ENCODE measurements at regions not wholly inside any gene's neighbourhood (a gene's known extent, or its start where the extent isn't known, plus 50 kb on each side); places are given as distances from the start of the nearest gene placed in this dataset.

- Histone ChIP-seq H3K27ac (ENCODE audit: low read depth, low read length) (no peak overlapping the region), H3K9ac (ENCODE audit: low read length in 5 of 5) (no peak overlapping the region), H3K4me1 (ENCODE audit: control insufficient read depth in 5 of 5, insufficient read depth in 5 of 5, low read length in 5 of 5) (no peaks in the 10 kb centered on the region), H3K36me3 (ENCODE audit: control insufficient read depth in 5 of 5, insufficient read depth in 5 of 5, low read length in 5 of 5) (no peaks in the 10 kb centered on the region), H3K4me3 (ENCODE audit: low read depth in 1 of 5, low read length in 5 of 5) (no peak overlapping the region), H3K27me3 (ENCODE audit: control insufficient read depth in 5 of 5, insufficient read depth in 4 of 5, low read length in 5 of 5) (no peaks in the 10 kb centered on the region), H3K9me3 (ENCODE audit: control insufficient read depth in 5 of 5, low read length in 5 of 5) (no peaks in the 10 kb centered on the region)
Observed at GRCh38 chr15:97598353-97598798, 362.1 kb upstream of the ARRDC4 start.

GRCh38 chr15:97600190-97600589 is 360.3 kb upstream of the ARRDC4 start:
- H3K27ac ChIP-seq (ENCODE audit: low read depth, low read length): no peak overlapping the region
- no peaks in the 10 kb centered on the region for H3K9me3 ChIP-seq (ENCODE audit: control insufficient read depth in 5 of 5, low read length in 5 of 5)
- H3K9ac ChIP-seq (ENCODE audit: low read length in 5 of 5): no peak overlapping the region
- H3K36me3 ChIP-seq (ENCODE audit: control insufficient read depth in 5 of 5, insufficient read depth in 5 of 5, low read length in 5 of 5): no peaks in the 10 kb centered on the region
- no peak overlapping the region for H3K4me3 ChIP-seq (ENCODE audit: low read depth in 1 of 5, low read length in 5 of 5)
- H3K27me3 ChIP-seq (ENCODE audit: control insufficient read depth in 5 of 5, insufficient read depth in 4 of 5, low read length in 5 of 5): no peaks in the 10 kb centered on the region
- no peaks in the 10 kb centered on the region for H3K4me1 ChIP-seq (ENCODE audit: control insufficient read depth in 5 of 5, insufficient read depth in 5 of 5, low read length in 5 of 5)

GRCh38 chr15:97604677-97605076 is 355.8 kb upstream of the ARRDC4 start:
- no peak overlapping the region for H3K27ac ChIP-seq (ENCODE audit: low read depth, low read length)
- H3K4me3 ChIP-seq (ENCODE audit: low read depth in 1 of 5, low read length in 5 of 5): no peak overlapping the region
- H3K9me3 ChIP-seq (ENCODE audit: control insufficient read depth in 5 of 5, low read length in 5 of 5): peaks cover 0 to 10% (median 5%) of the 10 kb centered on the region in 5 donors
- H3K27me3 ChIP-seq (ENCODE audit: control insufficient read depth in 5 of 5, insufficient read depth in 4 of 5, low read length in 5 of 5): no peaks in the 10 kb centered on the region
- H3K4me1 ChIP-seq (ENCODE audit: control insufficient read depth in 5 of 5, insufficient read depth in 5 of 5, low read length in 5 of 5): no peaks in the 10 kb centered on the region
- no peaks in the 10 kb centered on the region for H3K36me3 ChIP-seq (ENCODE audit: control insufficient read depth in 5 of 5, insufficient read depth in 5 of 5, low read length in 5 of 5)
- no peak overlapping the region for H3K9ac ChIP-seq (ENCODE audit: low read length in 5 of 5)

GRCh38 chr15:97615114-97615513 is 345.4 kb upstream of the ARRDC4 start:
- Histone ChIP-seq H3K36me3 (ENCODE audit: control insufficient read depth in 5 of 5, insufficient read depth in 5 of 5, low read length in 5 of 5) (no peaks in the 10 kb centered on the region), H3K4me3 (ENCODE audit: low read depth in 1 of 5, low read length in 5 of 5) (no peak overlapping the region), H3K27ac (ENCODE audit: low read depth, low read length) (no peak overlapping the region), H3K27me3 (ENCODE audit: control insufficient read depth in 5 of 5, insufficient read depth in 4 of 5, low read length in 5 of 5) (no peaks in the 10 kb centered on the region), H3K4me1 (ENCODE audit: control insufficient read depth in 5 of 5, insufficient read depth in 5 of 5, low read length in 5 of 5) (no peaks in the 10 kb centered on the region), H3K9ac (ENCODE audit: low read length in 5 of 5) (no peak overlapping the region), H3K9me3 (ENCODE audit: control insufficient read depth in 5 of 5, low read length in 5 of 5) (peaks cover 0 to 7% (median 0%) of the 10 kb centered on the region in 5 donors)

- Histone ChIP-seq H3K36me3 (ENCODE audit: control insufficient read depth in 5 of 5, insufficient read depth in 5 of 5, low read length in 5 of 5) (no peaks in the 10 kb centered on the region), H3K4me3 (ENCODE audit: low read depth in 1 of 5, low read length in 5 of 5) (no peak overlapping the region), H3K9me3 (ENCODE audit: control insufficient read depth in 5 of 5, low read length in 5 of 5) (no peaks in the 10 kb centered on the region), H3K4me1 (ENCODE audit: control insufficient read depth in 5 of 5, insufficient read depth in 5 of 5, low read length in 5 of 5) (no peaks in the 10 kb centered on the region), H3K27me3 (ENCODE audit: control insufficient read depth in 5 of 5, insufficient read depth in 4 of 5, low read length in 5 of 5) (no peaks in the 10 kb centered on the region), H3K9ac (ENCODE audit: low read length in 5 of 5) (no peak overlapping the region), H3K27ac (ENCODE audit: low read depth, low read length) (no peak overlapping the region)
Observed at GRCh38 chr15:97623091-97623661, 337.3 kb upstream of the ARRDC4 start.

GRCh38 chr15:97627634-97628033 is 332.9 kb upstream of the ARRDC4 start:
- no peak overlapping the region for H3K27ac ChIP-seq (ENCODE audit: low read depth, low read length)
- no peaks in the 10 kb centered on the region for H3K4me1 ChIP-seq (ENCODE audit: control insufficient read depth in 5 of 5, insufficient read depth in 5 of 5, low read length in 5 of 5)
- no peaks in the 10 kb centered on the region for H3K9me3 ChIP-seq (ENCODE audit: control insufficient read depth in 5 of 5, low read length in 5 of 5)
- no peaks in the 10 kb centered on the region for H3K36me3 ChIP-seq (ENCODE audit: control insufficient read depth in 5 of 5, insufficient read depth in 5 of 5, low read length in 5 of 5)
- no peaks in the 10 kb centered on the region for H3K27me3 ChIP-seq (ENCODE audit: control insufficient read depth in 5 of 5, insufficient read depth in 4 of 5, low read length in 5 of 5)
- no peak overlapping the region for H3K9ac ChIP-seq (ENCODE audit: low read length in 5 of 5)
- H3K4me3 ChIP-seq (ENCODE audit: low read depth in 1 of 5, low read length in 5 of 5): no peak overlapping the region

- no peak overlapping the region for H3K4me3 ChIP-seq (ENCODE audit: low read depth in 1 of 5, low read length in 5 of 5)
- H3K9ac ChIP-seq (ENCODE audit: low read length in 5 of 5): no peak overlapping the region
- no peaks in the 10 kb centered on the region for H3K4me1 ChIP-seq (ENCODE audit: control insufficient read depth in 5 of 5, insufficient read depth in 5 of 5, low read length in 5 of 5)
- no peaks in the 10 kb centered on the region for H3K36me3 ChIP-seq (ENCODE audit: control insufficient read depth in 5 of 5, insufficient read depth in 5 of 5, low read length in 5 of 5)
- no peak overlapping the region for H3K27ac ChIP-seq (ENCODE audit: low read depth, low read length)
- no peaks in the 10 kb centered on the region for H3K9me3 ChIP-seq (ENCODE audit: control insufficient read depth in 5 of 5, low read length in 5 of 5)
- H3K27me3 ChIP-seq (ENCODE audit: control insufficient read depth in 5 of 5, insufficient read depth in 4 of 5, low read length in 5 of 5): no peaks in the 10 kb centered on the region
Observed at GRCh38 chr15:97645758-97646157, 314.7 kb upstream of the ARRDC4 start.

GRCh38 chr15:97648728-97649127 is 311.8 kb upstream of the ARRDC4 start:
- no peaks in the 10 kb centered on the region for H3K9me3 ChIP-seq (ENCODE audit: control insufficient read depth in 5 of 5, low read length in 5 of 5)
- no peaks in the 10 kb centered on the region for H3K36me3 ChIP-seq (ENCODE audit: control insufficient read depth in 5 of 5, insufficient read depth in 5 of 5, low read length in 5 of 5)
- peaks cover 0 to 7% (median 3%) of the 10 kb centered on the region in 5 donors for H3K4me1 ChIP-seq (ENCODE audit: control insufficient read depth in 5 of 5, insufficient read depth in 5 of 5, low read length in 5 of 5)
- no peak overlapping the region for H3K4me3 ChIP-seq (ENCODE audit: low read depth in 1 of 5, low read length in 5 of 5)
- peaks cover 8 to 14% (median 12%) of the 10 kb centered on the region in 5 donors for H3K27me3 ChIP-seq (ENCODE audit: control insufficient read depth in 5 of 5, insufficient read depth in 4 of 5, low read length in 5 of 5)
- H3K9ac ChIP-seq (ENCODE audit: low read length in 5 of 5): no peak overlapping the region
- H3K27ac ChIP-seq (ENCODE audit: low read depth, low read length): no peak overlapping the region

GRCh38 chr15:97652041-97652440 is 308.5 kb upstream of the ARRDC4 start:
- H3K4me1 ChIP-seq (ENCODE audit: control insufficient read depth in 5 of 5, insufficient read depth in 5 of 5, low read length in 5 of 5): peaks cover 0 to 7% (median 3%) of the 10 kb centered on the region in 5 donors
- H3K27ac ChIP-seq (ENCODE audit: low read depth, low read length): no peak overlapping the region
- H3K4me3 ChIP-seq (ENCODE audit: low read depth in 1 of 5, low read length in 5 of 5): no peak overlapping the region
- H3K27me3 ChIP-seq (ENCODE audit: control insufficient read depth in 5 of 5, insufficient read depth in 4 of 5, low read length in 5 of 5): peaks cover 8 to 14% (median 12%) of the 10 kb centered on the region in 5 donors
- no peak overlapping the region for H3K9ac ChIP-seq (ENCODE audit: low read length in 5 of 5)
- H3K36me3 ChIP-seq (ENCODE audit: control insufficient read depth in 5 of 5, insufficient read depth in 5 of 5, low read length in 5 of 5): no peaks in the 10 kb centered on the region
- H3K9me3 ChIP-seq (ENCODE audit: control insufficient read depth in 5 of 5, low read length in 5 of 5): no peaks in the 10 kb centered on the region

- peaks cover 8 to 14% (median 12%) of the 10 kb centered on the region in 5 donors for H3K27me3 ChIP-seq (ENCODE audit: control insufficient read depth in 5 of 5, insufficient read depth in 4 of 5, low read length in 5 of 5)
- no peaks in the 10 kb centered on the region for H3K9me3 ChIP-seq (ENCODE audit: control insufficient read depth in 5 of 5, low read length in 5 of 5)
- no peaks in the 10 kb centered on the region for H3K36me3 ChIP-seq (ENCODE audit: control insufficient read depth in 5 of 5, insufficient read depth in 5 of 5, low read length in 5 of 5)
- H3K27ac ChIP-seq (ENCODE audit: low read depth, low read length): no peak overlapping the region
- peaks cover 0 to 7% (median 3%) of the 10 kb centered on the region in 5 donors for H3K4me1 ChIP-seq (ENCODE audit: control insufficient read depth in 5 of 5, insufficient read depth in 5 of 5, low read length in 5 of 5)
- H3K9ac ChIP-seq (ENCODE audit: low read length in 5 of 5): no peak overlapping the region
- peak overlapping the region in 1 of 5 donors; percentile 15 for H3K4me3 ChIP-seq (ENCODE audit: low read depth in 1 of 5, low read length in 5 of 5)
Observed at GRCh38 chr15:97652700-97653167, 307.8 kb upstream of the ARRDC4 start.
